ENCODE measurements at regions not wholly inside any gene's neighbourhood (a gene's known extent, or its start where the extent isn't known, plus 50 kb on each side); places are given as distances from the start of the nearest gene placed in this dataset.
"Not testable (repeated sequence)": the region's sequence is repeated elsewhere in the genome, so short reads cannot be mapped to it uniquely, and the experiment has no call there.

- Histone ChIP-seq H3K27me3 (ENCODE audit: control insufficient read depth in 4 of 4, insufficient read depth in 4 of 4, low read length in 3 of 4) (no peaks in the 10 kb centered on the region), H3K27ac (ENCODE audit: low read depth in 1 of 2, low read length in 2 of 2) (no peak overlapping the region), H3K9me3 (ENCODE audit: control insufficient read depth in 4 of 4, low read length in 3 of 4) (no peaks in the 10 kb centered on the region), H3K9ac (ENCODE audit: low read depth in 1 of 2, low read length in 2 of 2) (no peak overlapping the region), H3K4me3 (ENCODE audit: low read depth in 1 of 3, low read length in 3 of 3) (no peak overlapping the region), H3K4me1 (ENCODE audit: control insufficient read depth in 4 of 4, insufficient read depth in 4 of 4, low read length in 3 of 4) (no peaks in the 10 kb centered on the region), H3K36me3 (ENCODE audit: control insufficient read depth in 4 of 4, insufficient read depth in 3 of 4, low read depth in 1 of 4, low read length in 3 of 4) (no peaks in the 10 kb centered on the region)
- TF ChIP-seq YY1 (IDR thresholded peaks at IDR 0.05), result no peak
- TF ChIP-seq GABPA (IDR thresholded peaks at IDR 0.05 in 1 of 2, conservative IDR thresholded peaks at IDR 0.05 in 1 of 2), result no peak
- TF ChIP-seq JUND (IDR thresholded peaks at IDR 0.05), result no peak
- no peak for TF ChIP-seq FOXA1 (IDR thresholded peaks at IDR 0.05)
- TF ChIP-seq, protein P1, sequence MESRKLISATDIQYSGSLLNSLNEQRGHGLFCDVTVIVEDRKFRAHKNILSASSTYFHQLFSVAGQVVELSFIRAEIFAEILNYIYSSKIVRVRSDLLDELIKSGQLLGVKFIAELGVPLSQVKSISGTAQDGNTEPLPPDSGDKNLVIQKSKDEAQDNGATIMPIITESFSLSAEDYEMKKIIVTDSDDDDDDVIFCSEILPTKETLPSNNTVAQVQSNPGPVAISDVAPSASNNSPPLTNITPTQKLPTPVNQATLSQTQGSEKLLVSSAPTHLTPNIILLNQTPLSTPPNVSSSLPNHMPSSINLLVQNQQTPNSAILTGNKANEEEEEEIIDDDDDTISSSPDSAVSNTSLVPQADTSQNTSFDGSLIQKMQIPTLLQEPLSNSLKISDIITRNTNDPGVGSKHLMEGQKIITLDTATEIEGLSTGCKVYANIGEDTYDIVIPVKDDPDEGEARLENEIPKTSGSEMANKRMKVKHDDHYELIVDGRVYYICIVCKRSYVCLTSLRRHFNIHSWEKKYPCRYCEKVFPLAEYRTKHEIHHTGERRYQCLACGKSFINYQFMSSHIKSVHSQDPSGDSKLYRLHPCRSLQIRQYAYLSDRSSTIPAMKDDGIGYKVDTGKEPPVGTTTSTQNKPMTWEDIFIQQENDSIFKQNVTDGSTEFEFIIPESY (IDR thresholded peaks at IDR 0.05), result no peak
- no peak for TF ChIP-seq MAX (IDR thresholded peaks at IDR 0.05)
- TF ChIP-seq, protein P2, sequence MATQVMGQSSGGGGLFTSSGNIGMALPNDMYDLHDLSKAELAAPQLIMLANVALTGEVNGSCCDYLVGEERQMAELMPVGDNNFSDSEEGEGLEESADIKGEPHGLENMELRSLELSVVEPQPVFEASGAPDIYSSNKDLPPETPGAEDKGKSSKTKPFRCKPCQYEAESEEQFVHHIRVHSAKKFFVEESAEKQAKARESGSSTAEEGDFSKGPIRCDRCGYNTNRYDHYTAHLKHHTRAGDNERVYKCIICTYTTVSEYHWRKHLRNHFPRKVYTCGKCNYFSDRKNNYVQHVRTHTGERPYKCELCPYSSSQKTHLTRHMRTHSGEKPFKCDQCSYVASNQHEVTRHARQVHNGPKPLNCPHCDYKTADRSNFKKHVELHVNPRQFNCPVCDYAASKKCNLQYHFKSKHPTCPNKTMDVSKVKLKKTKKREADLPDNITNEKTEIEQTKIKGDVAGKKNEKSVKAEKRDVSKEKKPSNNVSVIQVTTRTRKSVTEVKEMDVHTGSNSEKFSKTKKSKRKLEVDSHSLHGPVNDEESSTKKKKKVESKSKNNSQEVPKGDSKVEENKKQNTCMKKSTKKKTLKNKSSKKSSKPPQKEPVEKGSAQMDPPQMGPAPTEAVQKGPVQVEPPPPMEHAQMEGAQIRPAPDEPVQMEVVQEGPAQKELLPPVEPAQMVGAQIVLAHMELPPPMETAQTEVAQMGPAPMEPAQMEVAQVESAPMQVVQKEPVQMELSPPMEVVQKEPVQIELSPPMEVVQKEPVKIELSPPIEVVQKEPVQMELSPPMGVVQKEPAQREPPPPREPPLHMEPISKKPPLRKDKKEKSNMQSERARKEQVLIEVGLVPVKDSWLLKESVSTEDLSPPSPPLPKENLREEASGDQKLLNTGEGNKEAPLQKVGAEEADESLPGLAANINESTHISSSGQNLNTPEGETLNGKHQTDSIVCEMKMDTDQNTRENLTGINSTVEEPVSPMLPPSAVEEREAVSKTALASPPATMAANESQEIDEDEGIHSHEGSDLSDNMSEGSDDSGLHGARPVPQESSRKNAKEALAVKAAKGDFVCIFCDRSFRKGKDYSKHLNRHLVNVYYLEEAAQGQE (IDR thresholded peaks at IDR 0.05), result no peak
- no peak for TF ChIP-seq SP1 (IDR thresholded peaks at IDR 0.05)
- no peak for TF ChIP-seq NR2F2 (IDR thresholded peaks at IDR 0.05)
- no peak for TF ChIP-seq HNF4A (conservative IDR thresholded peaks at IDR 0.05)
- no peak for TF ChIP-seq FOXA2 (IDR thresholded peaks at IDR 0.05)
- no peak for DNase-seq (ENCODE audit: low spot score)
Observed at GRCh38 chr5:60055168-60055567, 161.6 kb upstream of the PDE4D start.

DNA sequence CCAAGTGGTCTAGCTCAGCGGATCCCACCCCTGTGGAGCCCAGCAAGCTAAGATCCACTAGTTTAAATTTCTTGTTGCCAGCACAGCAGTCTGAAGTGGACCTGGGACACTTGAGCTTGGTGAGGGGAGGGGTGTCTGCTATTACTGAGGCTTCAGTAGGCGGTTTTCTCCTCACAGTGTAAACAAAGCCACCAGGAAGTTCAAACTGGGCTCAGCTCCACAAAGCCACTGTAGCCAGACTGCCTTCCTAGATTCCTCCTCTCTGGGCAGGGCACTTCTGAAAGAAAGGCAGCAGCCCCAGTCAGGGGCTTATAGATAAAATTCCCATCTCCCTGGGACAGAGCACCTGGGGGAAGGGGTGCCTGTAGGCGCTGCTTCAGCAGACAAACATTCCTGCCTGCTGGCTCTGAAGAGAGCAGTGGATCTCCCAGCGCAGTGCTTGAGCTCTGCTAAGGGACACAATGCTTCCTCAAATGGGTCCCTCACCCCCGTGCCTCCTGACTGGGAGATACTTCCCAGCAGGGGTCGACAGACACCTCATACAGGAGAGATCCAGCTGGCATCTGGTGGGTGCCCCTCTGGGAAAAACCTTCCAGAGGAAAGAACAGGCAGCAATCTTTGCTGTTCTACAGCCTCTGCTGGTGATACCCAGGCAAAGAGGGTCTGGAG lies 148.6 kb upstream of the PDE4D start:
- not testable (repeated sequence) for H3K36me3 ChIP-seq (ENCODE audit: control insufficient read depth in 4 of 4, insufficient read depth in 3 of 4, low read depth in 1 of 4, low read length in 3 of 4); H3K4me3 ChIP-seq (ENCODE audit: low read depth in 1 of 3, low read length in 3 of 3); H3K9me3 ChIP-seq (ENCODE audit: control insufficient read depth in 4 of 4, low read length in 3 of 4); H3K4me1 ChIP-seq (ENCODE audit: control insufficient read depth in 4 of 4, insufficient read depth in 4 of 4, low read length in 3 of 4); H3K27ac ChIP-seq (ENCODE audit: low read depth in 1 of 2, low read length in 2 of 2); H3K9ac ChIP-seq (ENCODE audit: low read depth in 1 of 2, low read length in 2 of 2); H3K27me3 ChIP-seq (ENCODE audit: control insufficient read depth in 4 of 4, insufficient read depth in 4 of 4, low read length in 3 of 4); DNase-seq (ENCODE audit: low spot score)
- WGBS, result 51% methylated on average over 6 of the region's 6 CpGs

- 78% methylated on average over 8 of the region's 8 CpGs for WGBS
- H3K4me1 ChIP-seq (ENCODE audit: control insufficient read depth in 4 of 4, insufficient read depth in 4 of 4, low read length in 3 of 4); H3K36me3 ChIP-seq (ENCODE audit: control insufficient read depth in 4 of 4, insufficient read depth in 3 of 4, low read depth in 1 of 4, low read length in 3 of 4); DNase-seq (ENCODE audit: low spot score); H3K27me3 ChIP-seq (ENCODE audit: control insufficient read depth in 4 of 4, insufficient read depth in 4 of 4, low read length in 3 of 4); H3K27ac ChIP-seq (ENCODE audit: low read depth in 1 of 2, low read length in 2 of 2); H3K9ac ChIP-seq (ENCODE audit: low read depth in 1 of 2, low read length in 2 of 2); H3K4me3 ChIP-seq (ENCODE audit: low read depth in 1 of 3, low read length in 3 of 3); H3K9me3 ChIP-seq (ENCODE audit: control insufficient read depth in 4 of 4, low read length in 3 of 4): not testable (repeated sequence)
Observed at GRCh38 chr5:60041508-60041907, 148.0 kb upstream of the PDE4D start.

All from liver (tissue), 7 donors.